SJCRH30 (cell line): ENCODE measurements at regions not wholly inside any gene's neighbourhood (a gene's known extent, or its start where the extent isn't known, plus 50 kb on each side); places are given as distances from the start of the nearest gene placed in this dataset.

Experiments used
- DNase-seq, 2 experiments: peaks; one replicate each; pipeline ENCODE4 v3.0.0-alpha.2; 2015 to 2020
- H3K27ac ChIP-seq: fragments of 250-450 bp; sonication (Bioruptor Pico); 2 replicates; pipeline ENCODE4 v1.5.1; 2020; ENCODE audit warnings: mild to moderate bottlenecking, moderate library complexity
- H3K27me3 ChIP-seq: fragments of 250-450 bp; sonication (Bioruptor Pico); 2 replicates; pipeline ENCODE4 v1.5.1; 2020; ENCODE audit warnings: mild to moderate bottlenecking, moderate library complexity
- H3K36me3 ChIP-seq: fragments of 250-450 bp; sonication (Bioruptor Pico); 2 replicates; pipeline ENCODE4 v1.5.1; 2020; ENCODE audit warnings: mild to moderate bottlenecking, moderate library complexity
- H3K4me1 ChIP-seq: fragments of 250-450 bp; sonication (Bioruptor Pico); 2 replicates; pipeline ENCODE4 v1.5.1; 2020; ENCODE audit warnings: mild to moderate bottlenecking, moderate library complexity
- H3K4me3 ChIP-seq: fragments of 250-450 bp; sonication (Bioruptor Pico); 2 replicates; pipeline ENCODE4 v1.5.1; 2020; ENCODE audit warnings: mild to moderate bottlenecking, moderate library complexity
- H3K9me3 ChIP-seq: fragments of 250-450 bp; sonication (Bioruptor Pico); replicated peaks from 2 replicates; pipeline ENCODE4 v1.5.1; 2020; ENCODE audit warnings: mild to moderate bottlenecking, moderate library complexity

DNA sequence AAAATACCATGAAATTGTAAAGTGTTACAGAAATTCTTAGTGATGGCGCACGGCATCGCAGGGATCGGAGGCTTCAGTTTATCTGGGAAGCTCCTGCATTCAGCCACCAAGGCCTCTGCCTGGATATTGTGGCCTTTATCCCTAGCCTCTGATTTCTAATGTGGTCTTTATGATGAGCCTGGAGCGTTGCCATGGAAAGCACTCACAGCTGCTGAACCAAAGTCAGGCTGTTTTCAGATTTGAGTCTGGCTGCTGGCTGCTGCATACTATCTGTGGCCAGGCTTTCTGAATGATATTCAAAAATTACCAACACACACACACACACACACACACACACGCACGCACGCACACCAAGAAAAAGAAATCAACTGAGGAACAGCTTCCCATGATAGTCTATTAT lies 101.1 kb upstream of the ZNF366 start:
- H3K36me3 ChIP-seq, result no peaks in the 10 kb centered on the region
- no peak overlapping the region for H3K4me3 ChIP-seq
- H3K27me3 ChIP-seq, result no peaks in the 10 kb centered on the region
- H3K9me3 ChIP-seq, result no peaks in the 10 kb centered on the region
- no peak overlapping the region for H3K27ac ChIP-seq
- DNase-seq, result peak; percentile 58 to 83
- no peaks in the 10 kb centered on the region for H3K4me1 ChIP-seq

GRCh38 chr5:72607381-72607780 lies 100.2 kb upstream of the ZNF366 start:
- no peak for DNase-seq
- no peaks in the 10 kb centered on the region for H3K4me1 ChIP-seq

DNA sequence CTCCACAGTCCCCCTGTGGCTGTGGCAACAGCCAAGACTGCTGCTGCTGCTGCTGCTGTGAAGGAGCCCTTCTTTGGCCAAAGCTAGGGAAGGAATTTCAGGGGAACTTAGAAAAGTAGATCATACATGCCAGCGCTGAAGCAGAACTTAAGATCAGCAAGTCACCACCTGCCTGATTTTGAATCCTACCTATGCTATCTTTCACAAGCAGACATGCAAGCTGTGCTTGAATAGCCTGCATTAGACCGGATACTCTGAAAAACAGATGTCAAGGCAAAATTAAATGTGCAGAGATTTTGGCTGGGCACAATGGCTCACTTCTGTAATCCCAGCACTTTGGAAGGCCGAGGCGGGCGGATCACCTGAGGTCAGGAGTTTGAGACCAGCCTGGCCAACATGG lies 99.3 kb upstream of the ZNF366 start:
- no peak overlapping the region for H3K27ac ChIP-seq
- H3K36me3 ChIP-seq, result no peaks in the 10 kb centered on the region
- no peak for DNase-seq
- H3K27me3 ChIP-seq, result no peaks in the 10 kb centered on the region
- H3K4me1 ChIP-seq, result no peaks in the 10 kb centered on the region
- H3K9me3 ChIP-seq, result peaks cover 5% of the 10 kb centered on the region
- H3K4me3 ChIP-seq, result no peak overlapping the region

More at GRCh38 chr5:72607381-72607780, 100.2 kb upstream of the ZNF366 start:
- Histone ChIP-seq H3K9me3 (no peaks in the 10 kb centered on the region), H3K36me3 (no peaks in the 10 kb centered on the region), H3K4me3 (no peak overlapping the region), H3K27me3 (no peaks in the 10 kb centered on the region), H3K27ac (no peak overlapping the region)

GRCh38 chr5:72605632-72606031 lies 98.4 kb upstream of the ZNF366 start:
- Histone ChIP-seq H3K27ac (no peak overlapping the region), H3K9me3 (peaks cover 5% of the 10 kb centered on the region), H3K4me1 (no peaks in the 10 kb centered on the region), H3K27me3 (no peaks in the 10 kb centered on the region), H3K36me3 (no peaks in the 10 kb centered on the region), H3K4me3 (no peak overlapping the region)
- DNase-seq, result no peak

GRCh38 chr5:72604798-72605154 lies 97.6 kb upstream of the ZNF366 start:
- Histone ChIP-seq H3K4me1 (no peaks in the 10 kb centered on the region), H3K4me3 (no peak overlapping the region), H3K36me3 (no peaks in the 10 kb centered on the region), H3K27ac (no peak overlapping the region), H3K9me3 (peaks cover 5% of the 10 kb centered on the region), H3K27me3 (no peaks in the 10 kb centered on the region)
- no peak for DNase-seq

- Histone ChIP-seq H3K27me3 (no peaks in the 10 kb centered on the region), H3K9me3 (peaks cover 6% of the 10 kb centered on the region), H3K4me1 (no peaks in the 10 kb centered on the region), H3K36me3 (no peaks in the 10 kb centered on the region), H3K27ac (no peak overlapping the region), H3K4me3 (no peak overlapping the region)
- DNase-seq, result no peak
Measured at GRCh38 chr5:72604111-72604797, 97.0 kb upstream of the ZNF366 start.

GRCh38 chr5:72602696-72603685 lies 95.8 kb upstream of the ZNF366 start:
- DNase-seq, result no peak
- H3K4me1 ChIP-seq, result peaks cover 6% of the 10 kb centered on the region; the same call in 1 of the 2 replicates
- no peaks in the 10 kb centered on the region for H3K27me3 ChIP-seq
- no peak overlapping the region for H3K27ac ChIP-seq
- H3K4me3 ChIP-seq, result no peak overlapping the region
- peaks cover 10% of the 10 kb centered on the region for H3K9me3 ChIP-seq
- no peaks in the 10 kb centered on the region for H3K36me3 ChIP-seq

DNA sequence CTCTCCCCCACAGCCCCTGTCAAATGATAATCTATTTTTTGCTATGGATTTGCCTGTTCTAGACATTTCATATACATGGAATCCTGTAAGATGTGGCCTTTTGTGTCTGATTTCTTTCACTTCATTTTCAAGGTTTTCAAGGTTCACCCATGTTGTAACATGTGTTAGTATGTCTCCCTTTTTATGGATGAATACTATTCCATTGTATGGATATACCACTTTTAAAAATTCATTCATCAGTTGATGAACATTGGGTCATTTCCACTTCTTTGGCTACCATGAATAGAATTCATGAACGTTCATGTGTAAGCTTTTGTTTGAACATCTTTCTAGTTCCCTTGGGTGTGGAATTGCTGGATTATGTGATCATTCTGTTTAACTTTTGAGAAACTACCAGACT lies 94.7 kb upstream of the ZNF366 start:
- no peak overlapping the region for H3K27ac ChIP-seq
- DNase-seq, result no peak
- H3K27me3 ChIP-seq, result no peaks in the 10 kb centered on the region
- H3K36me3 ChIP-seq, result no peaks in the 10 kb centered on the region
- peaks cover 16% of the 10 kb centered on the region for H3K4me1 ChIP-seq
- H3K9me3 ChIP-seq, result peaks cover 10% of the 10 kb centered on the region
- no peak overlapping the region for H3K4me3 ChIP-seq

GRCh38 chr5:72600391-72600981 lies 93.3 kb upstream of the ZNF366 start:
- no peak for DNase-seq
- H3K4me3 ChIP-seq, result no peak overlapping the region
- peaks cover 10% of the 10 kb centered on the region for H3K9me3 ChIP-seq
- H3K27ac ChIP-seq, result no peak overlapping the region
- H3K36me3 ChIP-seq, result no peaks in the 10 kb centered on the region
- H3K27me3 ChIP-seq, result no peaks in the 10 kb centered on the region
- H3K4me1 ChIP-seq, result peaks cover 16% of the 10 kb centered on the region

GRCh38 chr5:72599519-72600370 lies 92.5 kb upstream of the ZNF366 start:
- H3K36me3 ChIP-seq, result no peaks in the 10 kb centered on the region
- no peak overlapping the region for H3K4me3 ChIP-seq
- peaks cover 10% of the 10 kb centered on the region for H3K9me3 ChIP-seq
- peaks cover 16% of the 10 kb centered on the region for H3K4me1 ChIP-seq
- H3K27ac ChIP-seq, result no peak overlapping the region
- no peaks in the 10 kb centered on the region for H3K27me3 ChIP-seq
- no peak for DNase-seq

- H3K27ac ChIP-seq, result no peak overlapping the region
- H3K36me3 ChIP-seq, result no peaks in the 10 kb centered on the region
- DNase-seq, result no peak
- H3K4me1 ChIP-seq, result peaks cover 16% of the 10 kb centered on the region
- no peaks in the 10 kb centered on the region for H3K27me3 ChIP-seq
- no peak overlapping the region for H3K4me3 ChIP-seq
- H3K9me3 ChIP-seq, result peaks cover 10% of the 10 kb centered on the region
Measured at GRCh38 chr5:72599065-72599433, 91.8 kb upstream of the ZNF366 start.

DNA sequence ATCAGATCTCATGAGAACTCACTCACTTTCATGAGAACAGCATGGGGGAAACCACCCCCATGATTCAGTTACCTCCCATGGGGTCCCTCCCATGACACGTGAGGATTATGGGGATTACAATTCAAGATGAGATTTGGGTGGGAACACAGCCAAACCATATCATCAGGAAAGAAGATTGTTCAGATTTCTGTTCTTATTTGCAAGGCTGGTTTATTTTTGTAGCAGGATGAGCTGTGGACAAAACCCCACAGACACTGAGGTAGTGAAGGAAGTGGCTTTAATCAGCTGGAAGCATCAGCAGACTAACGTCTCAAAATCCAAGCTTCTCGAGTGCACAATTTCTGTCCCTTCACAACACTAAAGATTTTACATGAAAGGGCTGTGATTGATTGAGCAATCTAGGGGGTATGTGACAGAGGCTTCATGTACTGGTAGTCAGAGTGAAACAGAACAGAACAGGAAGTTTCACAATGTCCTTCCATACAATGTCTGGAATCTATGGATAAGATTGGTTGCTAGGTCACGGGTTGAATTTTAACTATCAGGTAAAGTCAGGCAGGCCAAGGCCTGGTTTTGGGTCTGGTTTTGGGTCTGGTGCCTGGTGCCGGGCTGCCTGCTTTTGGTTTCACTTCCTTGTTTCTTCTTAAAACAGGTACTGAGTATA lies 91.3 kb upstream of the ZNF366 start:
- H3K9me3 ChIP-seq, result peaks cover 10% of the 10 kb centered on the region
- H3K4me1 ChIP-seq, result peaks cover 16% of the 10 kb centered on the region
- no peaks in the 10 kb centered on the region for H3K27me3 ChIP-seq
- peak; percentile 24 to 33 for DNase-seq
- no peak overlapping the region for H3K4me3 ChIP-seq
- peak overlapping the region; percentile 48 for H3K27ac ChIP-seq
- H3K36me3 ChIP-seq, result no peaks in the 10 kb centered on the region

DNA sequence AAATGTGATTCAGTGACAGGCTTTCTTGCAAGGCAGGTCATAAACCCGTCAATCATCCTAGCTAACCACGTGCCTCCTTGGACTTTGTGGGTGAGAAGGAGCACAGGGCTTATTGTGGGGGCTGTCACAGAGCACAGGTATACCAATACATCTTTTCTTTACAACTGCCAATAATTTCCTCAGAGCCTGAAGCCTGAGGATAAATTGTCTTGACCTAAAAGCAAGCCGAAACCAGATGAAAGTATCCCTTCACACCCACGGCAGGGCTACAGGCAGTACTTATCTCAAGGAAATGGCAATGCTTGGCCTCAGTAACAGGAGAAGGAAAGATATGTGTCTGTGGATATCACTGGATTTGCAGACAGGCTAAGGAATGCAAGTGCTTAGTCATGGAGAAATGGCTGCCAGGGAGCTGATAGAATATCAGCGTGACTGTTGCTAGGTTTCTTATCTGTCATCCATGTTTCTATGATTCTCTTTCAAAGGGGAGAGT lies 90.3 kb upstream of the ZNF366 start:
- no peaks in the 10 kb centered on the region for H3K27me3 ChIP-seq
- no peaks in the 10 kb centered on the region for H3K36me3 ChIP-seq
- H3K27ac ChIP-seq, result peak overlapping the region; percentile 48
- H3K9me3 ChIP-seq, result peaks cover 10% of the 10 kb centered on the region
- H3K4me1 ChIP-seq, result peaks cover 16% of the 10 kb centered on the region
- peak; percentile 61 to 67 for DNase-seq
- H3K4me3 ChIP-seq, result no peak overlapping the region

DNA sequence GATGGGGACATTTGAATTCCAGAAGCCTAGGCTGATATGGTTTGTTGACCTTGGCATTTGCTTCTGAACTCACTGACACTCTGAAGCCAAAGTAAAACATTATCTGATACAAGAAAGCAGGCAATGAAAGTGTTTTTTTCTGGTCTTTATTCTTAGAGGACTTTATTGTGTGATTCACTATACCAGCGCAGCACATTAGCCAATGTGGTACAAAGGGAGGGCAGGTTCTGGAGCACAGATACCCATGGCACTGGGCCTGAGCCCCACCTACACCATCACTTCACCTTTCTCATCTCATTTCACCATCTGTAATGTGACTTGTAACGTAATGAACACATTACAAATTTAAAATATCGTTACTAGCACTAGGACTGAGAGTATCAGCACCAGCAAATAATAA lies 89.7 kb upstream of the ZNF366 start:
- no peaks in the 10 kb centered on the region for H3K36me3 ChIP-seq
- peaks cover 9% of the 10 kb centered on the region for H3K9me3 ChIP-seq
- peak overlapping the region; percentile 48 for H3K27ac ChIP-seq
- peaks cover 16% of the 10 kb centered on the region for H3K4me1 ChIP-seq
- H3K27me3 ChIP-seq, result no peaks in the 10 kb centered on the region
- H3K4me3 ChIP-seq, result no peak overlapping the region
- DNase-seq, result no peak
